RWPE1 (cell line): ENCODE measurements at regions not wholly inside any gene's neighbourhood (a gene's known extent, or its start where the extent isn't known, plus 50 kb on each side); places are given as distances from the start of the nearest gene placed in this dataset.

Experiments used
- CTCF ChIA-PET: fragments of 350-600 bp; sonication (Branson Sonifier 250); formaldehyde crosslinking; extraction: SDS; loops from one replicate; lab custom pipeline; 2021; lab: Yijun Ruan, JAX
- POLR2A ChIA-PET: fragments of 400-600 bp; formaldehyde crosslinking; extraction: SDS; loops from one replicate; lab custom pipeline; 2020; ENCODE audit warnings: antibody characterized with exemption; ENCODE audit not compliant: low non-redundant PET; lab: Yijun Ruan, JAX
- DNase-seq: peaks from one replicate; pipeline ENCODE4 v3.0.0; 2012; ENCODE audit warnings: low spot score
- H3K27ac ChIP-seq: fragments of 450-650 bp; 2 replicates; pipeline ENCODE4 v1.5.1; 2017
- CTCF ChIP-seq: fragments of 450-650 bp; conservative IDR thresholded peaks from 2 replicates; pipeline ENCODE4 v1.5.1; 2017; ENCODE audit warnings: low read depth, mild to moderate bottlenecking

GRCh38 chr4:117331817-117332216, 246.4 kb upstream of the TRAM1L1 start:
- CTCF ChIA-PET = no interaction called here
- TF ChIP-seq CTCF = no peak
- POLR2A ChIA-PET = no interaction called here
- no peak for DNase-seq
- no peak overlapping the region for H3K27ac ChIP-seq

DNA sequence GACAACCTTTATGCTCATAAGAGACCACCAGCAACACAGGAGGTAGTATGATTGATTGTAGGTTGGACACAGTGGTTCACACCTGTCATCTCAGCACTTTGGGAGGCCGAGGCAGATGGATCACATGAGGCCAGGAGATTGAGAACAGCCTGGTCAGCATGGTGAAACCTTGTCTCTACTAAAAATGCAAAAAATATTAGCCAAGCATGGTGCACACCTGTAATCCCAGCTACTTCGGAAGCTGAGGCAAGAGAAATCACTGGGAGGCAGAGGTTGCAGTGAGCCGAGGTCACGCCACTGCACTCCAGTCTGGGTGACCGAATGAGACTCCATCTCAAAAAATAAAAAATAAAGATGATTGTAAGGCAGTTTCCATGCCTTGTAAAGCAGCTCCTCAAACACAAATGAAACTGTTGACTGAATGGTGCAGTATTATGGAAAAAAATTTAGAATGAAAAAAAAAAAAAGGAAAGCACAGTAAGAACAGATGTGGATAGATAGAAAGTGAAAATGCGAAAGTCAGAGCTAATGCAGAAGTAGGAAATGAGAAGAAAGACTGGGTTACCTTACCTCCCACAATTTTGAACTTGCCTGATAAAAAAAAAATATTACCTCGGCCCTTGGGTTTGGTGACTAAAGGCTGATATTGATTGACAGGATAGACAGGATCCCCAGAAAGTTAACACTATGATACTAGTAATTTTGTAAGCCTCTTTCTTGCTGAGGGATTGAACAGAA, 249.2 kb upstream of the TRAM1L1 start:
- no peak for TF ChIP-seq CTCF
- POLR2A ChIA-PET = no interaction called here
- CTCF ChIA-PET = no interaction called here

GRCh38 chr4:117357437-117357836, 272.1 kb upstream of the TRAM1L1 start:
- POLR2A ChIA-PET = no interaction called here
- no peak for TF ChIP-seq CTCF
- no peak overlapping the region for H3K27ac ChIP-seq
- no peak for DNase-seq
- CTCF ChIA-PET = no interaction called here

More for the DNA sequence above, 249.2 kb upstream of the TRAM1L1 start:
- no peak for DNase-seq
- H3K27ac ChIP-seq = no peak overlapping the region

GRCh38 chr4:117357866-117358265, 272.5 kb upstream of the TRAM1L1 start:
- no peak overlapping the region for H3K27ac ChIP-seq
- DNase-seq = no peak
- no peak for TF ChIP-seq CTCF
- ChIA-PET POLR2A (no interaction called here), CTCF (no interaction called here)

GRCh38 chr4:117370944-117371668, 285.7 kb upstream of the TRAM1L1 start:
- no peak for TF ChIP-seq CTCF
- no peak for DNase-seq
- H3K27ac ChIP-seq = no peak overlapping the region
- CTCF ChIA-PET = no interaction called here
- POLR2A ChIA-PET = no interaction called here

- CTCF ChIA-PET = no interaction called here
- H3K27ac ChIP-seq = no peak overlapping the region
- DNase-seq = no peak
- POLR2A ChIA-PET = interaction anchor here (0.7 kb wide), 1 partner anchor 859 kb away, joined by 3 read pairs; no protein-coding TSS in a partner anchor
- no peak for TF ChIP-seq CTCF
Measured at GRCh38 chr4:117375101-117375500, 289.7 kb upstream of the TRAM1L1 start.
